H1 (cell line): ENCODE measurements at regions not wholly inside any gene's neighbourhood (a gene's known extent, or its start where the extent isn't known, plus 50 kb on each side); places are given as distances from the start of the nearest gene placed in this dataset.
"Not testable (repeated sequence)": the region's sequence is repeated elsewhere in the genome, so short reads cannot be mapped to it uniquely, and the experiment has no call there.

Experiments used
- CTCF ChIA-PET: fragments of 300-600 bp; sonication (Branson Sonifier 250); formaldehyde crosslinking; loops from one replicate; lab custom pipeline; 2021; ENCODE audit not compliant: partially characterized antibody; lab: Charles Lee
- POLR2A ChIA-PET: fragments of 300-600 bp; sonication (Branson Sonifier 250); formaldehyde crosslinking; loops from one replicate; lab custom pipeline; 2021; ENCODE audit warnings: inconsistent platforms; ENCODE audit not compliant: partially characterized antibody; lab: Charles Lee
- DNase-seq, 2 experiments: peaks; one replicate each; pipeline versions ENCODE4 v3.0.0 to v3.0.0-alpha.2; 2010 to 2022; ENCODE audit warnings: low spot score in 2 of 2, low read depth in 1 of 2, mixed read lengths in 1 of 2
- FAIRE-seq: peaks from 2 replicates; lab custom pipeline; 2011; peaks lifted over from hg19 to GRCh38; lab: Jason Lieb, UNC
- H2AFZ ChIP-seq: 2 replicates; pipeline ENCODE4 v1.8.1; 2012; ENCODE audit warnings: low read length, inconsistent platforms
- H2AK5ac ChIP-seq: 2 replicates; pipeline ENCODE4 v1.6.1; 2013; ENCODE audit warnings: low read depth, low read length
- H2BK120ac ChIP-seq: replicated peaks from 2 replicates; pipeline ENCODE3; 2013; ENCODE audit warnings: low read depth, low read length, inconsistent platforms
- H2BK12ac ChIP-seq: 2 replicates; pipeline ENCODE4 v1.6.1; 2013; ENCODE audit warnings: low read depth, low read length
- H2BK15ac ChIP-seq: 2 replicates; pipeline ENCODE4 v1.6.1; 2013; ENCODE audit warnings: low read length
- H2BK20ac ChIP-seq: 2 replicates; pipeline ENCODE4 v1.6.1; 2013; ENCODE audit warnings: low read length
- H2BK5ac ChIP-seq: 2 replicates; pipeline ENCODE4 v1.6.1; 2013; ENCODE audit warnings: low read depth, low read length
- H3K14ac ChIP-seq: 2 replicates; pipeline ENCODE4 v1.6.1; 2013; ENCODE audit warnings: inconsistent platforms; ENCODE audit not compliant: insufficient read length
- H3K18ac ChIP-seq: 2 replicates; pipeline ENCODE4 v1.6.1; 2013; ENCODE audit warnings: low read length; ENCODE audit errors: extremely low read depth
- H3K23ac ChIP-seq: 2 replicates; pipeline ENCODE4 v1.6.1; 2013; ENCODE audit warnings: inconsistent platforms; ENCODE audit not compliant: insufficient read length
- H3K23me2 ChIP-seq: 2 replicates; pipeline ENCODE4 v1.6.1; 2013; ENCODE audit warnings: low read depth, low read length
- H3K27ac ChIP-seq: 2 replicates; pipeline ENCODE4 v1.6.1; 2011; ENCODE audit warnings: low read depth, low read length, inconsistent platforms
- H3K27me3 ChIP-seq, 4 experiments: replicated peaks in 1 of 4; 1 replicate in 1 of 4; 2 replicates in 3 of 4; pipeline versions ENCODE4 v1.6.1 to v1.8.1; 2011 to 2013; ENCODE audit warnings: low read length in 3 of 4, mild to moderate bottlenecking in 3 of 4, inconsistent platforms in 2 of 4, mixed read lengths in 2 of 4, moderate library complexity in 1 of 4; ENCODE audit not compliant: control insufficient read depth in 3 of 4, insufficient read depth in 3 of 4; ENCODE audit errors: extremely low read depth in 1 of 4
- H3K36me3 ChIP-seq, 4 experiments: 2 replicates each; pipeline versions ENCODE4 v1.6.1 to v1.8.1; 2011 to 2013; ENCODE audit warnings: mild to moderate bottlenecking in 4 of 4, low read length in 3 of 4, moderate library complexity in 2 of 4, control low read depth in 1 of 4, inconsistent platforms in 1 of 4; ENCODE audit not compliant: insufficient read depth in 4 of 4, control insufficient read depth in 2 of 4
- H3K4ac ChIP-seq: replicated peaks from 2 replicates; pipeline ENCODE3; 2013; ENCODE audit warnings: low read length, low read depth, mixed read lengths, inconsistent platforms; ENCODE audit not compliant: insufficient read length
- H3K4me1 ChIP-seq, 4 experiments: replicated peaks in 1 of 4; 1 replicate in 1 of 4; 2 replicates in 3 of 4; pipeline versions ENCODE4 v1.6.1 to v1.8.1; 2011 to 2013; ENCODE audit warnings: low read length in 3 of 4, inconsistent platforms in 2 of 4, mixed read lengths in 1 of 4; ENCODE audit not compliant: insufficient read depth in 4 of 4, control insufficient read depth in 3 of 4
- H3K4me2 ChIP-seq, 2 experiments: 2 replicates each; pipeline versions ENCODE4 v1.6.1 to v1.8.1; 2011 to 2013; ENCODE audit warnings: low read depth in 2 of 2, low read length in 2 of 2, control low read depth in 1 of 2, inconsistent platforms in 1 of 2, mild to moderate bottlenecking in 1 of 2; ENCODE audit not compliant: insufficient read depth in 1 of 2
- H3K4me3 ChIP-seq, 4 experiments: fragments of 200-600, 300-600 bp in 1 of 4; sonication (generic), shearing (Covaris generic), sonication (Bioruptor Twin) in 1 of 4; 2 replicates each; pipeline versions ENCODE4 v1.5.1 to v1.8.1; 2011 to 2016; ENCODE audit warnings: low read length in 4 of 4, low read depth in 3 of 4, control low read depth in 2 of 4, inconsistent platforms in 2 of 4, mild to moderate bottlenecking in 2 of 4, mixed read lengths in 1 of 4, moderate library complexity in 1 of 4; ENCODE audit not compliant: insufficient read depth in 2 of 4; ENCODE audit errors: extremely low read depth in 1 of 4
- H3K56ac ChIP-seq: replicated peaks from 2 replicates; pipeline ENCODE3; 2013; ENCODE audit warnings: low read depth, mild to moderate bottlenecking, mixed read lengths, low read length, inconsistent platforms; ENCODE audit not compliant: insufficient read length
- H3K79me1 ChIP-seq: 2 replicates; pipeline ENCODE4 v1.6.1; 2013; ENCODE audit warnings: low read depth, low read length, control low read depth
- H3K79me2 ChIP-seq, 2 experiments: 2 replicates each; pipeline versions ENCODE4 v1.6.1 to v1.8.1; 2012 to 2013; ENCODE audit warnings: low read length in 2 of 2, mild to moderate bottlenecking in 2 of 2, inconsistent platforms in 1 of 2; ENCODE audit not compliant: insufficient read depth in 2 of 2, control insufficient read depth in 1 of 2
- H3K9ac ChIP-seq, 4 experiments: replicated peaks in 1 of 4; 1 replicate in 1 of 4; 2 replicates in 3 of 4; pipeline versions ENCODE4 v1.6.1 to v1.8.1; 2011 to 2013; ENCODE audit warnings: low read depth in 3 of 4, low read length in 3 of 4, control low read depth in 2 of 4, mild to moderate bottlenecking in 2 of 4, moderate library complexity in 2 of 4, inconsistent platforms in 1 of 4; ENCODE audit errors: extremely low read depth in 1 of 4
- H3K9me3 ChIP-seq, 2 experiments: 2 replicates each; pipeline versions ENCODE4 v1.6.1 to v1.8.1; 2012 to 2013; ENCODE audit warnings: mild to moderate bottlenecking in 2 of 2, moderate library complexity in 2 of 2, control low read depth in 1 of 2, inconsistent platforms in 1 of 2, low read depth in 1 of 2, low read length in 1 of 2, mixed read lengths in 1 of 2; ENCODE audit not compliant: insufficient read depth in 2 of 2
- H4K20me1 ChIP-seq, 2 experiments: replicated peaks in 1 of 2; 2 replicates each; pipeline versions ENCODE3 to v1.8.1; 2011 to 2013; ENCODE audit warnings: inconsistent platforms in 2 of 2, low read length in 2 of 2, mild to moderate bottlenecking in 1 of 2; ENCODE audit not compliant: insufficient read depth in 2 of 2, control insufficient read depth in 1 of 2
- H4K5ac ChIP-seq: 2 replicates; pipeline ENCODE4 v1.6.1; 2013; ENCODE audit warnings: low read length, low read depth, mixed read lengths, inconsistent platforms; ENCODE audit not compliant: insufficient read length
- H4K8ac ChIP-seq: 2 replicates; pipeline ENCODE4 v1.8.0; 2013; ENCODE audit warnings: mild to moderate bottlenecking, moderate library complexity, low read length, inconsistent platforms; ENCODE audit not compliant: insufficient read depth; ENCODE audit errors: extremely low read depth
- H4K91ac ChIP-seq: replicated peaks from 2 replicates; pipeline ENCODE3; 2013; ENCODE audit warnings: low read length, mixed read lengths, inconsistent platforms; ENCODE audit not compliant: insufficient read length
- CREB1 ChIP-seq: IDR thresholded peaks from 2 replicates; pipeline ENCODE4 v1.6.1; 2012; ENCODE audit warnings: inconsistent platforms
- WGBS, 2 experiments: shearing (Covaris generic) in 1 of 2; methylation state at CpG; one replicate each; pipeline versions ENCODE4 v1.1.6 to v1.1.7; 2013 to 2015; ENCODE audit warnings: low lambda C conversion rate in 2 of 2, mixed read lengths in 2 of 2, inconsistent platforms in 1 of 2, low coverage in 1 of 2, missing lambda C conversion rate in 1 of 2; ENCODE audit not compliant: insufficient replicate concordance in 2 of 2, insufficient coverage in 1 of 2, insufficient read length in 1 of 2; ENCODE audit errors: extremely low coverage in 1 of 2, missing lambda C conversion rate in 1 of 2; 5-methylcytosine and 5-hydroxymethylcytosine counted together

DNA sequence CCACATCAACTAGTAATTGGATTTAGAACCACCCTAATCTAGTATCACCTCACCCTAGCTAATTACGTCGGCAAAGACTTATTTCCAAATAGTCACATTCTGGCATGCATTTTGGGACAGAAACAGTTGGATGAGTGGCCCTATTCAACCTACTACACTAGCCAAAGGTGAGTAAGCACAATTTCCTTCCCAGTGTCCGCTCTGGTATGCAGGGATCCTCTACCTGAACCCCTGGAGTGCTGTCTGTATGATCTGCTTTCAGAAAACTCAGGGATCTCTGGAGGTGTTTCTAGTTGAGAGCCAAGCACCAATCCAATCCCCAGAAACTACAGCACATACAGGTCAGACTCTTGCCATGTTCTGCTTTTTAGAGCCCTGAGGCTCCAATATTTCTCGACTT, 717.4 kb upstream of the MANEA start (continued):
- no peak for TF ChIP-seq CREB1

DNA sequence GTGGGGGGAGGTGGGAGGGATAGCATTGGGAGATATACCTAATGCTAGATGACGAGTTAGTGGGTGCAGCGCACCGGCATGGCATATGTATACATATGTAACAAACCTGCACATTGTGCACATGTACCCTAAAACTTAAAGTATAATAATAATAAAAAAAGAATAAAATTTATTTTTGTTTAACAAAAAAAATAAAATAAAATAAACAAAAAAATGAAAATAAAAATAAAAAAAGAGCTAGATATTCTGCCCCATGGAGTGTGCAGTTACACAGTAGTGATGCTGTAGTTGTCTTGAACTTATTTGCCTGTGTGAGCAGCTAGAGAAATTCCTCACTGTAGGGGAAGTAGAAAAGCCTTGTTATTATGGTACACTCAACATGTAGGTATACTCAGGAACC, 720.3 kb upstream of the MANEA start:
- H3K9ac ChIP-seq, H2BK5ac ChIP-seq, H3K79me1 ChIP-seq, DNase-seq, H3K4me3 ChIP-seq, H2BK12ac ChIP-seq, H3K36me3 ChIP-seq, H2BK120ac ChIP-seq, H2AK5ac ChIP-seq, H3K23ac ChIP-seq, H3K14ac ChIP-seq, H3K4me1 ChIP-seq, H3K56ac ChIP-seq, H3K4me2 ChIP-seq, H4K20me1 ChIP-seq, H3K23me2 ChIP-seq, H2BK20ac ChIP-seq, POLR2A ChIA-PET, H3K79me2 ChIP-seq, H3K27me3 ChIP-seq, H4K8ac ChIP-seq, H2BK15ac ChIP-seq, FAIRE-seq, H4K91ac ChIP-seq, H3K27ac ChIP-seq, H4K5ac ChIP-seq, H3K4ac ChIP-seq, H3K18ac ChIP-seq, CTCF ChIA-PET, H3K9me3 ChIP-seq, H2AFZ ChIP-seq: not testable (repeated sequence)
- WGBS, 2 experiments: no CpG with 5 or more reads among the region's 3 CpGs

DNA sequence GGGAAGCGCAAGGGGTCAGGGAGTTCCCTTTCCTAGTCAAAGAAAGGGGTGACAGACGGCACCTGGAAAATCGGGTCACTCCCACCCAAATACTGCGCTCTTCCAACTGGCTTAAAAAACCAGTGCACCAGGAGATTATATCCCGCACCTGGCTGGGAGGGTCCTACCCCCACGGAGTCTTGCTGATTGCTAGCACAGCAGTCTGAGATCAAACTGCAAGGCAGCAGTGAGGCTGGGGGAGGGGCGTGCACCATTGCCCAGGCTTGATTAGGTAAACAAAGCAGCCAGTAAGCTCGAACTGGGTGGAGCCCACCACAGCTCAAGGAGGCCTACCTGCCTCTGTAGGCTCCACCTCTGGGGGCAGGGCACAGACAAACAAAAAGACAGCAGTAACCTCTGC, 726.0 kb upstream of the MANEA start:
- H2BK15ac ChIP-seq, H3K27me3 ChIP-seq, H2BK20ac ChIP-seq, H2AK5ac ChIP-seq, H3K27ac ChIP-seq, H2BK120ac ChIP-seq, H3K56ac ChIP-seq, H3K4me2 ChIP-seq, H2AFZ ChIP-seq, H3K79me1 ChIP-seq, FAIRE-seq, H4K8ac ChIP-seq, H3K4ac ChIP-seq, H3K36me3 ChIP-seq, H3K14ac ChIP-seq, H2BK12ac ChIP-seq, DNase-seq, H3K79me2 ChIP-seq, H2BK5ac ChIP-seq, H4K20me1 ChIP-seq, H3K4me3 ChIP-seq, H4K5ac ChIP-seq, H3K23me2 ChIP-seq, H3K23ac ChIP-seq, H3K18ac ChIP-seq, H3K9ac ChIP-seq, CTCF ChIA-PET, H3K9me3 ChIP-seq, H3K4me1 ChIP-seq, POLR2A ChIA-PET, H4K91ac ChIP-seq: not testable (repeated sequence)
- 94% methylated on average over 7 of the region's 8 CpGs; no CpG with 5 or more reads in 1 of the 2 experiments for WGBS, 2 experiments
